H1 (cell line): ENCODE measurements at regions not wholly inside any gene's neighbourhood (a gene's known extent, or its start where the extent isn't known, plus 50 kb on each side); places are given as distances from the start of the nearest gene placed in this dataset.
A peak's percentile ranks its signal among the peaks of the same experiment; 100 is the strongest.

ENCODE experiments used
- CTCF ChIA-PET: fragments of 300-600 bp; sonication (Branson Sonifier 250); formaldehyde crosslinking; loops from one replicate; lab custom pipeline; 2021; ENCODE audit not compliant: partially characterized antibody; lab: Charles Lee
- POLR2A ChIA-PET: fragments of 300-600 bp; sonication (Branson Sonifier 250); formaldehyde crosslinking; loops from one replicate; lab custom pipeline; 2021; ENCODE audit warnings: inconsistent platforms; ENCODE audit not compliant: partially characterized antibody; lab: Charles Lee
- DNase-seq, 2 experiments: peaks; one replicate each; pipeline versions ENCODE4 v3.0.0 to v3.0.0-alpha.2; 2010 to 2022; ENCODE audit warnings: low spot score in 2 of 2, low read depth in 1 of 2, mixed read lengths in 1 of 2
- FAIRE-seq: peaks from 2 replicates; lab custom pipeline; 2011; peaks lifted over from hg19 to GRCh38; lab: Jason Lieb, UNC
- H2AFZ ChIP-seq: 2 replicates; pipeline ENCODE4 v1.8.1; 2012; ENCODE audit warnings: low read length, inconsistent platforms
- H2AK5ac ChIP-seq: 2 replicates; pipeline ENCODE4 v1.6.1; 2013; ENCODE audit warnings: low read depth, low read length
- H2BK120ac ChIP-seq: replicated peaks from 2 replicates; pipeline ENCODE3; 2013; ENCODE audit warnings: low read depth, low read length, inconsistent platforms
- H2BK12ac ChIP-seq: 2 replicates; pipeline ENCODE4 v1.6.1; 2013; ENCODE audit warnings: low read depth, low read length
- H2BK15ac ChIP-seq: 2 replicates; pipeline ENCODE4 v1.6.1; 2013; ENCODE audit warnings: low read length
- H2BK20ac ChIP-seq: 2 replicates; pipeline ENCODE4 v1.6.1; 2013; ENCODE audit warnings: low read length
- H2BK5ac ChIP-seq: 2 replicates; pipeline ENCODE4 v1.6.1; 2013; ENCODE audit warnings: low read depth, low read length
- H3K14ac ChIP-seq: 2 replicates; pipeline ENCODE4 v1.6.1; 2013; ENCODE audit warnings: inconsistent platforms; ENCODE audit not compliant: insufficient read length
- H3K18ac ChIP-seq: 2 replicates; pipeline ENCODE4 v1.6.1; 2013; ENCODE audit warnings: low read length; ENCODE audit errors: extremely low read depth
- H3K23ac ChIP-seq: 2 replicates; pipeline ENCODE4 v1.6.1; 2013; ENCODE audit warnings: inconsistent platforms; ENCODE audit not compliant: insufficient read length
- H3K23me2 ChIP-seq: 2 replicates; pipeline ENCODE4 v1.6.1; 2013; ENCODE audit warnings: low read depth, low read length
- H3K27ac ChIP-seq: 2 replicates; pipeline ENCODE4 v1.6.1; 2011; ENCODE audit warnings: low read depth, low read length, inconsistent platforms
- H3K27me3 ChIP-seq, 4 experiments: replicated peaks in 1 of 4; 1 replicate in 1 of 4; 2 replicates in 3 of 4; pipeline versions ENCODE4 v1.6.1 to v1.8.1; 2011 to 2013; ENCODE audit warnings: low read length in 3 of 4, mild to moderate bottlenecking in 3 of 4, inconsistent platforms in 2 of 4, mixed read lengths in 2 of 4, moderate library complexity in 1 of 4; ENCODE audit not compliant: control insufficient read depth in 3 of 4, insufficient read depth in 3 of 4; ENCODE audit errors: extremely low read depth in 1 of 4
- H3K36me3 ChIP-seq, 4 experiments: 2 replicates each; pipeline versions ENCODE4 v1.6.1 to v1.8.1; 2011 to 2013; ENCODE audit warnings: mild to moderate bottlenecking in 4 of 4, low read length in 3 of 4, moderate library complexity in 2 of 4, control low read depth in 1 of 4, inconsistent platforms in 1 of 4; ENCODE audit not compliant: insufficient read depth in 4 of 4, control insufficient read depth in 2 of 4
- H3K4ac ChIP-seq: replicated peaks from 2 replicates; pipeline ENCODE3; 2013; ENCODE audit warnings: low read length, low read depth, mixed read lengths, inconsistent platforms; ENCODE audit not compliant: insufficient read length
- H3K4me1 ChIP-seq, 4 experiments: replicated peaks in 1 of 4; 1 replicate in 1 of 4; 2 replicates in 3 of 4; pipeline versions ENCODE4 v1.6.1 to v1.8.1; 2011 to 2013; ENCODE audit warnings: low read length in 3 of 4, inconsistent platforms in 2 of 4, mixed read lengths in 1 of 4; ENCODE audit not compliant: insufficient read depth in 4 of 4, control insufficient read depth in 3 of 4
- H3K4me2 ChIP-seq, 2 experiments: 2 replicates each; pipeline versions ENCODE4 v1.6.1 to v1.8.1; 2011 to 2013; ENCODE audit warnings: low read depth in 2 of 2, low read length in 2 of 2, control low read depth in 1 of 2, inconsistent platforms in 1 of 2, mild to moderate bottlenecking in 1 of 2; ENCODE audit not compliant: insufficient read depth in 1 of 2
- H3K4me3 ChIP-seq, 4 experiments: fragments of 200-600, 300-600 bp in 1 of 4; sonication (generic), shearing (Covaris generic), sonication (Bioruptor Twin) in 1 of 4; 2 replicates each; pipeline versions ENCODE4 v1.5.1 to v1.8.1; 2011 to 2016; ENCODE audit warnings: low read length in 4 of 4, low read depth in 3 of 4, control low read depth in 2 of 4, inconsistent platforms in 2 of 4, mild to moderate bottlenecking in 2 of 4, mixed read lengths in 1 of 4, moderate library complexity in 1 of 4; ENCODE audit not compliant: insufficient read depth in 2 of 4; ENCODE audit errors: extremely low read depth in 1 of 4
- H3K56ac ChIP-seq: replicated peaks from 2 replicates; pipeline ENCODE3; 2013; ENCODE audit warnings: low read depth, mild to moderate bottlenecking, mixed read lengths, low read length, inconsistent platforms; ENCODE audit not compliant: insufficient read length
- H3K79me1 ChIP-seq: 2 replicates; pipeline ENCODE4 v1.6.1; 2013; ENCODE audit warnings: low read depth, low read length, control low read depth
- H3K79me2 ChIP-seq, 2 experiments: 2 replicates each; pipeline versions ENCODE4 v1.6.1 to v1.8.1; 2012 to 2013; ENCODE audit warnings: low read length in 2 of 2, mild to moderate bottlenecking in 2 of 2, inconsistent platforms in 1 of 2; ENCODE audit not compliant: insufficient read depth in 2 of 2, control insufficient read depth in 1 of 2
- H3K9ac ChIP-seq, 4 experiments: replicated peaks in 1 of 4; 1 replicate in 1 of 4; 2 replicates in 3 of 4; pipeline versions ENCODE4 v1.6.1 to v1.8.1; 2011 to 2013; ENCODE audit warnings: low read depth in 3 of 4, low read length in 3 of 4, control low read depth in 2 of 4, mild to moderate bottlenecking in 2 of 4, moderate library complexity in 2 of 4, inconsistent platforms in 1 of 4; ENCODE audit errors: extremely low read depth in 1 of 4
- H3K9me3 ChIP-seq, 2 experiments: 2 replicates each; pipeline versions ENCODE4 v1.6.1 to v1.8.1; 2012 to 2013; ENCODE audit warnings: mild to moderate bottlenecking in 2 of 2, moderate library complexity in 2 of 2, control low read depth in 1 of 2, inconsistent platforms in 1 of 2, low read depth in 1 of 2, low read length in 1 of 2, mixed read lengths in 1 of 2; ENCODE audit not compliant: insufficient read depth in 2 of 2
- H4K20me1 ChIP-seq, 2 experiments: replicated peaks in 1 of 2; 2 replicates each; pipeline versions ENCODE3 to v1.8.1; 2011 to 2013; ENCODE audit warnings: inconsistent platforms in 2 of 2, low read length in 2 of 2, mild to moderate bottlenecking in 1 of 2; ENCODE audit not compliant: insufficient read depth in 2 of 2, control insufficient read depth in 1 of 2
- H4K5ac ChIP-seq: 2 replicates; pipeline ENCODE4 v1.6.1; 2013; ENCODE audit warnings: low read length, low read depth, mixed read lengths, inconsistent platforms; ENCODE audit not compliant: insufficient read length
- H4K8ac ChIP-seq: 2 replicates; pipeline ENCODE4 v1.8.0; 2013; ENCODE audit warnings: mild to moderate bottlenecking, moderate library complexity, low read length, inconsistent platforms; ENCODE audit not compliant: insufficient read depth; ENCODE audit errors: extremely low read depth
- H4K91ac ChIP-seq: replicated peaks from 2 replicates; pipeline ENCODE3; 2013; ENCODE audit warnings: low read length, mixed read lengths, inconsistent platforms; ENCODE audit not compliant: insufficient read length
- EZH2 ChIP-seq: fragments of 200-600 bp; sonication (generic); IDR thresholded peaks from 2 replicates; pipeline ENCODE4 v1.7.1; 2012; ENCODE audit warnings: low read depth, mild to moderate bottlenecking, moderate library complexity, low read length, inconsistent platforms; ENCODE audit not compliant: severe bottlenecking
- GABPA ChIP-seq: IDR thresholded peaks from 2 replicates; pipeline ENCODE4 v1.6.1; 2011; ENCODE audit warnings: mild to moderate bottlenecking, low read length, moderate library complexity, borderline replicate concordance; ENCODE audit not compliant: insufficient read depth
- RXRA ChIP-seq: IDR thresholded peaks from 2 replicates; pipeline ENCODE4 v1.6.1; 2011; ENCODE audit warnings: low read depth, mild to moderate bottlenecking, low read length, moderate library complexity; ENCODE audit not compliant: insufficient read depth
- SIX5 ChIP-seq: IDR thresholded peaks from 2 replicates; pipeline ENCODE4 v1.6.1; 2011; ENCODE audit warnings: mild to moderate bottlenecking, low read depth, low read length
- SP2 ChIP-seq: IDR thresholded peaks from 2 replicates; pipeline ENCODE4 v1.6.1; 2012; ENCODE audit warnings: mild to moderate bottlenecking, low read length, inconsistent platforms
- TAF7 ChIP-seq: optimal IDR thresholded peaks from 2 replicates; pipeline ENCODE3; 2011; ENCODE audit warnings: low read depth, mild to moderate bottlenecking, inconsistent platforms, low read length, moderate library complexity, borderline replicate concordance
- TCF12 ChIP-seq: IDR thresholded peaks from 2 replicates; pipeline ENCODE4 v1.6.1; 2011; ENCODE audit warnings: low read depth, mild to moderate bottlenecking, low read length
- WGBS, 2 experiments: shearing (Covaris generic) in 1 of 2; methylation state at CpG; one replicate each; pipeline versions ENCODE4 v1.1.6 to v1.1.7; 2013 to 2015; ENCODE audit warnings: low lambda C conversion rate in 2 of 2, mixed read lengths in 2 of 2, inconsistent platforms in 1 of 2, low coverage in 1 of 2, missing lambda C conversion rate in 1 of 2; ENCODE audit not compliant: insufficient replicate concordance in 2 of 2, insufficient coverage in 1 of 2, insufficient read length in 1 of 2; ENCODE audit errors: extremely low coverage in 1 of 2, missing lambda C conversion rate in 1 of 2; 5-methylcytosine and 5-hydroxymethylcytosine counted together

DNA sequence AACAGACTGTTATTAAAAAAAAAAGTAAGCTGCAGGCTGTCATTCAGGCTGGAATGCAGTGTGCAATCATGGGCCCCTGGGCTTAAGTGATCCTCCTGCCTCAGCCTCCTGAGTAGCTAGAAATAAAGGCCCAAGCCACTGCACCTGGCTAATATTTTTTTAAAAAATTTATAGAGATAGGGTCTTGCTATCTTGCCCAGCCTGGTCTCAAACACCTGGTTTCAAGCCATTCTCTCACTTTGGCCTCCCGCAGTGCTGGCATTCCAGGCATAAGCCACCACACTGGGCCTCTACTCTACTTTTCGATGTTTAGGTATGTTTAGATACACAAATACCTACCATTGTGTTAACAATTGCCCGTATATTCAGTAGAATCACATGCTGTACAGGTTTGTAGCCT lies 270.4 kb upstream of the PRKCQ start:
- no peak overlapping the region for H2BK20ac ChIP-seq
- no peaks in the 10 kb centered on the region for H3K36me3 ChIP-seq
- H3K79me1 ChIP-seq, result no peaks in the 10 kb centered on the region
- no peak for FAIRE-seq
- ChIA-PET POLR2A (no interaction called here), CTCF (interaction anchor here (1.5 kb wide), 1 partner anchor 12 kb away, joined by 4 read pairs; no protein-coding TSS in a partner anchor)
- H3K9ac ChIP-seq, result no peak overlapping the region
- no peak overlapping the region for H4K91ac ChIP-seq
- H3K14ac ChIP-seq, result no peak overlapping the region
- no peak overlapping the region for H2BK15ac ChIP-seq
- no peak overlapping the region for H2AK5ac ChIP-seq
- H3K27me3 ChIP-seq, result no peaks in the 10 kb centered on the region
- no peak overlapping the region for H4K5ac ChIP-seq
- no peak overlapping the region for H3K4ac ChIP-seq
- no peak overlapping the region for H2BK5ac ChIP-seq
- 87% methylated on average over 3 of the region's 3 CpGs; no CpG with 5 or more reads in 1 of the 2 experiments for WGBS, 2 experiments
- no peaks in the 10 kb centered on the region for H3K23me2 ChIP-seq
- DNase-seq, result no peak
- no peak overlapping the region for H3K18ac ChIP-seq
- no peak overlapping the region for H2BK12ac ChIP-seq
- H2BK120ac ChIP-seq, result no peak overlapping the region
- TF ChIP-seq GABPA (no peak), TCF12 (peak; percentile 57; the same call in 1 of the 2 replicates), TAF7 (no peak), SP2 (no peak), EZH2 (no peak), RXRA (no peak), SIX5 (no peak)
- no peaks in the 10 kb centered on the region for H3K4me1 ChIP-seq
- no peak overlapping the region for H3K23ac ChIP-seq
- H3K56ac ChIP-seq, result no peak overlapping the region
- H4K8ac ChIP-seq, result no peak overlapping the region
- H2AFZ ChIP-seq, result no peak overlapping the region
- H3K27ac ChIP-seq, result no peak overlapping the region
- H3K4me2 ChIP-seq, result no peak overlapping the region
- no peaks in the 10 kb centered on the region for H3K9me3 ChIP-seq
- H3K79me2 ChIP-seq, result no peaks in the 10 kb centered on the region
- no peaks in the 10 kb centered on the region for H4K20me1 ChIP-seq
- no peak overlapping the region for H3K4me3 ChIP-seq
